H1 (cell line): ENCODE measurements at regions not wholly inside any gene's neighbourhood (a gene's known extent, or its start where the extent isn't known, plus 50 kb on each side); places are given as distances from the start of the nearest gene placed in this dataset.

Experiments
- CHD2 ChIP-seq: IDR thresholded peaks from 2 replicates; pipeline ENCODE4 v1.6.1; 2012; ENCODE audit warnings: low read length, improper control_type of control experiment
- EP300 ChIP-seq, 2 experiments: IDR thresholded peaks; 1 replicate in 1 of 2; 2 replicates in 1 of 2; pipeline ENCODE4 v1.6.1; 2011 to 2012; ENCODE audit warnings: low read depth in 2 of 2, low read length in 2 of 2, mild to moderate bottlenecking in 2 of 2, borderline replicate concordance in 1 of 2, inconsistent platforms in 1 of 2, moderate library complexity in 1 of 2
- EZH2 ChIP-seq: fragments of 200-600 bp; sonication (generic); IDR thresholded peaks from 2 replicates; pipeline ENCODE4 v1.7.1; 2012; ENCODE audit warnings: low read depth, mild to moderate bottlenecking, moderate library complexity, low read length, inconsistent platforms; ENCODE audit not compliant: severe bottlenecking
- HDAC2 ChIP-seq, 2 experiments: fragments of 300-600 bp in 1 of 2; sonication (generic) in 1 of 2; IDR thresholded peaks; 2 replicates each; pipeline ENCODE4 v1.6.1; 2011 to 2012; ENCODE audit warnings: low read depth in 2 of 2, low read length in 2 of 2, mild to moderate bottlenecking in 2 of 2, moderate library complexity in 2 of 2, borderline replicate concordance in 1 of 2, inconsistent platforms in 1 of 2
- POLR2A ChIP-seq, 2 experiments: IDR thresholded peaks; 1 replicate in 1 of 2; 2 replicates in 1 of 2; pipeline ENCODE4 v1.6.1; 2011; ENCODE audit warnings: low read depth in 2 of 2, low read length in 2 of 2, mild to moderate bottlenecking in 2 of 2; ENCODE audit errors: control extremely low read depth in 1 of 2
- POLR2AphosphoS5 ChIP-seq: IDR thresholded peaks from 2 replicates; pipeline ENCODE4 v1.6.1; 2011; ENCODE audit warnings: low read depth, low read length
- SP1 ChIP-seq: IDR thresholded peaks from 2 replicates; pipeline ENCODE4 v1.6.1; 2011; ENCODE audit warnings: low read depth, low read length
- SP2 ChIP-seq: IDR thresholded peaks from 2 replicates; pipeline ENCODE4 v1.6.1; 2012; ENCODE audit warnings: mild to moderate bottlenecking, low read length, inconsistent platforms
- ZNF274 ChIP-seq: IDR thresholded peaks from 2 replicates; pipeline ENCODE4 v1.7.0; 2012; ENCODE audit warnings: low read length, borderline replicate concordance; ENCODE audit errors: extremely low read depth
- TF ChIP-seq, protein P1 (sequence below): IDR thresholded peaks from 2 replicates; pipeline ENCODE4 v1.6.1; 2012; ENCODE audit warnings: inconsistent platforms
- TF ChIP-seq, protein P2 (sequence below), 3 experiments: IDR thresholded peaks; 1 replicate in 2 of 3; 2 replicates in 1 of 3; pipeline versions ENCODE4 v1.5.1 to v1.6.1; 2011; ENCODE audit warnings: low read length in 3 of 3, mild to moderate bottlenecking in 3 of 3, inconsistent platforms in 2 of 3, low read depth in 1 of 3, moderate library complexity in 1 of 3; ENCODE audit not compliant: insufficient read depth in 1 of 3; ENCODE audit errors: control extremely low read depth in 1 of 3
- TF ChIP-seq, protein P3 (sequence below): IDR thresholded peaks from 2 replicates; pipeline ENCODE4 v1.6.1; 2012; ENCODE audit warnings: inconsistent platforms

DNA sequence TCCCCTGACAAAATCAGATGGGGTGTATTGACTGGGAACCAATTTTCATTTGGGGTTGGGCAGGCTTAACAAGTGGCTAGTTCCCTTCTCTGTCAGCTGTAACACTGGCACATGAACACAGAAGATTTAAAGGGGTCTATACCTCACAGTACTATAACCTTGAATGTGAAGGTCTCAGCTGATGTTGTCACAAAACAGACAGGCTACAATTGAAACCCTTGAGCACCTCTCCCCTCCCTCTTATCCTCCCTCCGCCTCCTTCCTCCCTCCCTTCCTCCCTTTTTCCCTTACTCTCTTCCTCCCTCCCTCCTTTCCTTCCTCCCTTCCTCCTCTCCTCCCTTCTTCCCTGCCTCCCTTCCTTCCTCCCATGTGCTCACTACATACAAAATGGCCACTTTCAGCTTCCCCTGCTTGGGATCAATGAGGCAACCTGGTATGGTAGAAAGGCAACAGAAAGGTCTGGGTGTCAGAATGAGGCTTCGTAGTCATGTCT is 262.4 kb downstream of the TTC6 start:
- TF ChIP-seq, protein P1, sequence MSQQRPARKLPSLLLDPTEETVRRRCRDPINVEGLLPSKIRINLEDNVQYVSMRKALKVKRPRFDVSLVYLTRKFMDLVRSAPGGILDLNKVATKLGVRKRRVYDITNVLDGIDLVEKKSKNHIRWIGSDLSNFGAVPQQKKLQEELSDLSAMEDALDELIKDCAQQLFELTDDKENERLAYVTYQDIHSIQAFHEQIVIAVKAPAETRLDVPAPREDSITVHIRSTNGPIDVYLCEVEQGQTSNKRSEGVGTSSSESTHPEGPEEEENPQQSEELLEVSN, result no peak
- TF ChIP-seq EZH2 (no peak), SP1 (no peak), POLR2A (IDR thresholded peaks at IDR 0.05; ENCODE audit: control extremely low read depth in 1 of 2, low read depth in 2 of 2, low read length in 2 of 2) (no peak), ZNF274 (no peak), SP2 (no peak), EP300 (IDR thresholded peaks at IDR 0.05; ENCODE audit: borderline replicate concordance in 1 of 2, low read depth in 2 of 2, low read length in 2 of 2) (no peak), HDAC2 (IDR thresholded peaks at IDR 0.05; ENCODE audit: borderline replicate concordance in 1 of 2, low read depth in 2 of 2, low read length in 2 of 2) (no peak), POLR2AphosphoS5 (no peak), CHD2 (no peak)
- TF ChIP-seq, protein P2, sequence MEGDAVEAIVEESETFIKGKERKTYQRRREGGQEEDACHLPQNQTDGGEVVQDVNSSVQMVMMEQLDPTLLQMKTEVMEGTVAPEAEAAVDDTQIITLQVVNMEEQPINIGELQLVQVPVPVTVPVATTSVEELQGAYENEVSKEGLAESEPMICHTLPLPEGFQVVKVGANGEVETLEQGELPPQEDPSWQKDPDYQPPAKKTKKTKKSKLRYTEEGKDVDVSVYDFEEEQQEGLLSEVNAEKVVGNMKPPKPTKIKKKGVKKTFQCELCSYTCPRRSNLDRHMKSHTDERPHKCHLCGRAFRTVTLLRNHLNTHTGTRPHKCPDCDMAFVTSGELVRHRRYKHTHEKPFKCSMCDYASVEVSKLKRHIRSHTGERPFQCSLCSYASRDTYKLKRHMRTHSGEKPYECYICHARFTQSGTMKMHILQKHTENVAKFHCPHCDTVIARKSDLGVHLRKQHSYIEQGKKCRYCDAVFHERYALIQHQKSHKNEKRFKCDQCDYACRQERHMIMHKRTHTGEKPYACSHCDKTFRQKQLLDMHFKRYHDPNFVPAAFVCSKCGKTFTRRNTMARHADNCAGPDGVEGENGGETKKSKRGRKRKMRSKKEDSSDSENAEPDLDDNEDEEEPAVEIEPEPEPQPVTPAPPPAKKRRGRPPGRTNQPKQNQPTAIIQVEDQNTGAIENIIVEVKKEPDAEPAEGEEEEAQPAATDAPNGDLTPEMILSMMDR (IDR thresholded peaks at IDR 0.05; ENCODE audit: control extremely low read depth in 1 of 3, insufficient read depth in 1 of 3, low read depth in 1 of 3, low read length in 3 of 3), result no peak
- TF ChIP-seq, protein P3, sequence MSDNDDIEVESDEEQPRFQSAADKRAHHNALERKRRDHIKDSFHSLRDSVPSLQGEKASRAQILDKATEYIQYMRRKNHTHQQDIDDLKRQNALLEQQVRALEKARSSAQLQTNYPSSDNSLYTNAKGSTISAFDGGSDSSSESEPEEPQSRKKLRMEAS, result no peak
